HG02588 (cell line): ENCODE measurements at regions not wholly inside any gene's neighbourhood (a gene's known extent, or its start where the extent isn't known, plus 50 kb on each side); places are given as distances from the start of the nearest gene placed in this dataset.

Experiments used
- ATAC-seq: cut with Tn5 transposase; IDR thresholded peaks from one replicate; pipeline ENCODE4 v1.9.1; 2021; ENCODE audit warnings: mild to moderate bottlenecking, moderate library complexity; ENCODE audit not compliant: unreplicated experiment

GRCh38 chr16:51630076-51630475 is 479.0 kb upstream of the SALL1 start:
- no peak for ATAC-seq

GRCh38 chr16:51629576-51629975 is 478.5 kb upstream of the SALL1 start:
- ATAC-seq: no peak

- no peak for ATAC-seq
These were observed 473.2 kb upstream of the SALL1 start for GRCh38 chr16:51624080-51624775.

- ATAC-seq: no peak
These were observed 470.5 kb upstream of the SALL1 start for GRCh38 chr16:51621610-51622009.

- ATAC-seq: no peak
These were observed 464.1 kb upstream of the SALL1 start for GRCh38 chr16:51615141-51615540.

- no peak for ATAC-seq
These were observed 456.2 kb upstream of the SALL1 start for GRCh38 chr16:51607201-51607651.

- ATAC-seq: no peak
These were observed 445.2 kb upstream of the SALL1 start for GRCh38 chr16:51596247-51596646.

GRCh38 chr16:51592535-51593300 is 441.6 kb upstream of the SALL1 start:
- no peak for ATAC-seq

GRCh38 chr16:51592001-51592501 is 441.0 kb upstream of the SALL1 start:
- ATAC-seq: no peak

GRCh38 chr16:51591480-51591879 is 440.4 kb upstream of the SALL1 start:
- no peak for ATAC-seq

GRCh38 chr16:51579652-51580360 is 428.7 kb upstream of the SALL1 start:
- ATAC-seq: no peak

- ATAC-seq: no peak
These were observed 426.7 kb upstream of the SALL1 start for GRCh38 chr16:51577621-51578303.

- ATAC-seq: no peak
These were observed 425.6 kb upstream of the SALL1 start for GRCh38 chr16:51576498-51577195.

- ATAC-seq: no peak
These were observed 422.1 kb upstream of the SALL1 start for GRCh38 chr16:51573191-51573590.

GRCh38 chr16:51569203-51569931 is 418.3 kb upstream of the SALL1 start:
- peak; percentile 73 for ATAC-seq

- ATAC-seq: no peak
These were observed 416.8 kb upstream of the SALL1 start for GRCh38 chr16:51567911-51568310.

- ATAC-seq: no peak
These were observed 414.1 kb upstream of the SALL1 start for GRCh38 chr16:51565184-51565583.

- no peak for ATAC-seq
These were observed 411.8 kb upstream of the SALL1 start for GRCh38 chr16:51562891-51563290.

GRCh38 chr16:51559901-51560300 is 408.8 kb upstream of the SALL1 start:
- ATAC-seq: no peak

GRCh38 chr16:51557670-51558069 is 406.6 kb upstream of the SALL1 start:
- no peak for ATAC-seq
